ENCODE measurements at regions not wholly inside any gene's neighbourhood (a gene's known extent, or its start where the extent isn't known, plus 50 kb on each side); places are given as distances from the start of the nearest gene placed in this dataset.

GRCh38 chr4:89539797-89540711, 232.5 kb upstream of the GPRIN3 start:
- TF ChIP-seq, protein P1, sequence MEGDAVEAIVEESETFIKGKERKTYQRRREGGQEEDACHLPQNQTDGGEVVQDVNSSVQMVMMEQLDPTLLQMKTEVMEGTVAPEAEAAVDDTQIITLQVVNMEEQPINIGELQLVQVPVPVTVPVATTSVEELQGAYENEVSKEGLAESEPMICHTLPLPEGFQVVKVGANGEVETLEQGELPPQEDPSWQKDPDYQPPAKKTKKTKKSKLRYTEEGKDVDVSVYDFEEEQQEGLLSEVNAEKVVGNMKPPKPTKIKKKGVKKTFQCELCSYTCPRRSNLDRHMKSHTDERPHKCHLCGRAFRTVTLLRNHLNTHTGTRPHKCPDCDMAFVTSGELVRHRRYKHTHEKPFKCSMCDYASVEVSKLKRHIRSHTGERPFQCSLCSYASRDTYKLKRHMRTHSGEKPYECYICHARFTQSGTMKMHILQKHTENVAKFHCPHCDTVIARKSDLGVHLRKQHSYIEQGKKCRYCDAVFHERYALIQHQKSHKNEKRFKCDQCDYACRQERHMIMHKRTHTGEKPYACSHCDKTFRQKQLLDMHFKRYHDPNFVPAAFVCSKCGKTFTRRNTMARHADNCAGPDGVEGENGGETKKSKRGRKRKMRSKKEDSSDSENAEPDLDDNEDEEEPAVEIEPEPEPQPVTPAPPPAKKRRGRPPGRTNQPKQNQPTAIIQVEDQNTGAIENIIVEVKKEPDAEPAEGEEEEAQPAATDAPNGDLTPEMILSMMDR (IDR thresholded peaks at IDR 0.05; ENCODE audit: low read length): no peak
- no peak for TF ChIP-seq EZH2 (optimal IDR thresholded peaks at IDR 0.05; ENCODE audit: low read depth, low read length)
- TF ChIP-seq EZH2phosphoT487 (IDR thresholded peaks at IDR 0.05; ENCODE audit: low read length): no peak

Data from MM.1S (cell line).